Hematopoietic multipotent progenitor cell treated with erythropoietin and hydrocortisone succinate and interleukin-3 and kit ligand, for 6 days (in vitro differentiated cells): ENCODE measurements at regions not wholly inside any gene's neighbourhood (a gene's known extent, or its start where the extent isn't known, plus 50 kb on each side); places are given as distances from the start of the nearest gene placed in this dataset.

ENCODE experiments used
- DNase-seq: peaks from one replicate; pipeline ENCODE4 v3.0.0-alpha.2; 2015

GRCh38 chr7:1360521-1360971 lies 98.7 kb downstream of the MICALL2 start:
- DNase-seq = no peak

- no peak for DNase-seq
Observed at GRCh38 chr7:1361016-1361755, 98.1 kb downstream of the MICALL2 start.

- no peak for DNase-seq
Observed at GRCh38 chr7:1361756-1362125, 97.5 kb downstream of the MICALL2 start.

- no peak for DNase-seq
Observed at GRCh38 chr7:1362301-1362700, 97.0 kb downstream of the MICALL2 start.

- DNase-seq = no peak
Observed at GRCh38 chr7:1364068-1364905, 95.0 kb downstream of the MICALL2 start.

- no peak for DNase-seq
Observed at GRCh38 chr7:1364906-1365570, 94.2 kb downstream of the MICALL2 start.

GRCh38 chr7:1365846-1366245 lies 93.4 kb downstream of the MICALL2 start:
- DNase-seq = no peak

- no peak for DNase-seq
Observed at GRCh38 chr7:1366801-1367405, 92.4 kb downstream of the MICALL2 start.

- no peak for DNase-seq
Observed at GRCh38 chr7:1367501-1368183, 91.6 kb downstream of the MICALL2 start.

GRCh38 chr7:1368184-1368681 lies 91.0 kb downstream of the MICALL2 start:
- DNase-seq = no peak

GRCh38 chr7:1368682-1369571 lies 90.3 kb downstream of the MICALL2 start:
- peak; percentile 74 for DNase-seq

- no peak for DNase-seq
Observed at GRCh38 chr7:1369916-1370657, 89.2 kb downstream of the MICALL2 start.

GRCh38 chr7:1370738-1371137 lies 88.5 kb downstream of the MICALL2 start:
- DNase-seq = no peak

- no peak for DNase-seq
Observed at GRCh38 chr7:1372063-1372462, 87.2 kb downstream of the MICALL2 start.

GRCh38 chr7:1372671-1373379 lies 86.4 kb downstream of the MICALL2 start:
- no peak for DNase-seq

GRCh38 chr7:1377111-1377909 lies 82.0 kb downstream of the MICALL2 start:
- no peak for DNase-seq

- DNase-seq = no peak
Observed at GRCh38 chr7:1378610-1379601, 80.4 kb downstream of the MICALL2 start.
